HL-60 (cell line): ENCODE measurements at regions not wholly inside any gene's neighbourhood (a gene's known extent, or its start where the extent isn't known, plus 50 kb on each side); places are given as distances from the start of the nearest gene placed in this dataset.

Source experiments
- DNase-seq, 2 experiments: peaks; one replicate each; pipeline ENCODE4 v3.0.0-alpha.2; 2010 to 2020; ENCODE audit warnings: low read depth in 1 of 2, low spot score in 1 of 2
- H3K27ac ChIP-seq: fragments of 250-450 bp; sonication (Bioruptor Pico); replicated peaks from 2 replicates; pipeline ENCODE4 v1.5.1; 2020; ENCODE audit warnings: mild to moderate bottlenecking, moderate library complexity
- H3K27me3 ChIP-seq: fragments of 250-450 bp; sonication (Bioruptor Pico); 2 replicates; pipeline ENCODE4 v1.5.1; 2021; ENCODE audit warnings: mild to moderate bottlenecking, moderate library complexity; ENCODE audit not compliant: insufficient read depth, poor library complexity, severe bottlenecking
- H3K4me3 ChIP-seq: replicated peaks from 2 replicates; pipeline ENCODE4 v1.5.1; 2011; ENCODE audit warnings: mild to moderate bottlenecking, control low read depth, low read length; ENCODE audit not compliant: insufficient read depth
- CTCF ChIP-seq: IDR thresholded peaks from one replicate; pipeline ENCODE4 v1.5.1; 2011; ENCODE audit warnings: low read length, control low read depth, inconsistent platforms; ENCODE audit not compliant: insufficient read depth
- GABPA ChIP-seq: IDR thresholded peaks from 2 replicates; pipeline ENCODE4 v1.6.1; 2012; ENCODE audit warnings: low read depth
- POLR2AphosphoS5 ChIP-seq: IDR thresholded peaks from 2 replicates; pipeline ENCODE4 v1.6.1; 2012; ENCODE audit warnings: low read depth
- SPI1 ChIP-seq: IDR thresholded peaks from 2 replicates; pipeline ENCODE4 v1.6.1; 2012; ENCODE audit warnings: low read depth, mild to moderate bottlenecking, borderline replicate concordance
- TF ChIP-seq, protein P1 (sequence below): IDR thresholded peaks from 2 replicates; pipeline ENCODE4 v1.6.1; 2012; ENCODE audit warnings: low read depth; ENCODE audit not compliant: insufficient replicate concordance

- TF ChIP-seq, protein P1, sequence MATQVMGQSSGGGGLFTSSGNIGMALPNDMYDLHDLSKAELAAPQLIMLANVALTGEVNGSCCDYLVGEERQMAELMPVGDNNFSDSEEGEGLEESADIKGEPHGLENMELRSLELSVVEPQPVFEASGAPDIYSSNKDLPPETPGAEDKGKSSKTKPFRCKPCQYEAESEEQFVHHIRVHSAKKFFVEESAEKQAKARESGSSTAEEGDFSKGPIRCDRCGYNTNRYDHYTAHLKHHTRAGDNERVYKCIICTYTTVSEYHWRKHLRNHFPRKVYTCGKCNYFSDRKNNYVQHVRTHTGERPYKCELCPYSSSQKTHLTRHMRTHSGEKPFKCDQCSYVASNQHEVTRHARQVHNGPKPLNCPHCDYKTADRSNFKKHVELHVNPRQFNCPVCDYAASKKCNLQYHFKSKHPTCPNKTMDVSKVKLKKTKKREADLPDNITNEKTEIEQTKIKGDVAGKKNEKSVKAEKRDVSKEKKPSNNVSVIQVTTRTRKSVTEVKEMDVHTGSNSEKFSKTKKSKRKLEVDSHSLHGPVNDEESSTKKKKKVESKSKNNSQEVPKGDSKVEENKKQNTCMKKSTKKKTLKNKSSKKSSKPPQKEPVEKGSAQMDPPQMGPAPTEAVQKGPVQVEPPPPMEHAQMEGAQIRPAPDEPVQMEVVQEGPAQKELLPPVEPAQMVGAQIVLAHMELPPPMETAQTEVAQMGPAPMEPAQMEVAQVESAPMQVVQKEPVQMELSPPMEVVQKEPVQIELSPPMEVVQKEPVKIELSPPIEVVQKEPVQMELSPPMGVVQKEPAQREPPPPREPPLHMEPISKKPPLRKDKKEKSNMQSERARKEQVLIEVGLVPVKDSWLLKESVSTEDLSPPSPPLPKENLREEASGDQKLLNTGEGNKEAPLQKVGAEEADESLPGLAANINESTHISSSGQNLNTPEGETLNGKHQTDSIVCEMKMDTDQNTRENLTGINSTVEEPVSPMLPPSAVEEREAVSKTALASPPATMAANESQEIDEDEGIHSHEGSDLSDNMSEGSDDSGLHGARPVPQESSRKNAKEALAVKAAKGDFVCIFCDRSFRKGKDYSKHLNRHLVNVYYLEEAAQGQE = no peak
- TF ChIP-seq SPI1 (no peak), POLR2AphosphoS5 (no peak), GABPA (no peak), CTCF (no peak)
- no peak overlapping the region for H3K4me3 ChIP-seq
- H3K27me3 ChIP-seq = no peaks in the 10 kb centered on the region
- DNase-seq = no peak
- no peak overlapping the region for H3K27ac ChIP-seq
These were observed 163.2 kb downstream of the TEX29 start for GRCh38 chr13:111483621-111483987.

GRCh38 chr13:111484141-111484925, 163.9 kb downstream of the TEX29 start:
- no peaks in the 10 kb centered on the region for H3K27me3 ChIP-seq
- no peak for DNase-seq
- no peak for TF ChIP-seq GABPA
- TF ChIP-seq SPI1 = no peak
- TF ChIP-seq POLR2AphosphoS5 = no peak
- no peak for TF ChIP-seq CTCF
- TF ChIP-seq, protein P1 = no peak
- H3K4me3 ChIP-seq = no peak overlapping the region
- H3K27ac ChIP-seq = no peak overlapping the region

- DNase-seq = no peak
- Histone ChIP-seq H3K27me3 (no peaks in the 10 kb centered on the region), H3K27ac (no peak overlapping the region), H3K4me3 (no peak overlapping the region)
- TF ChIP-seq POLR2AphosphoS5 = no peak
- no peak for TF ChIP-seq CTCF
- TF ChIP-seq SPI1 = no peak
- TF ChIP-seq GABPA = no peak
- TF ChIP-seq, protein P1 = no peak
These were observed 164.5 kb downstream of the TEX29 start for GRCh38 chr13:111484959-111485358.
